ENCODE measurements at regions not wholly inside any gene's neighbourhood (a gene's known extent, or its start where the extent isn't known, plus 50 kb on each side); places are given as distances from the start of the nearest gene placed in this dataset.

DNA sequence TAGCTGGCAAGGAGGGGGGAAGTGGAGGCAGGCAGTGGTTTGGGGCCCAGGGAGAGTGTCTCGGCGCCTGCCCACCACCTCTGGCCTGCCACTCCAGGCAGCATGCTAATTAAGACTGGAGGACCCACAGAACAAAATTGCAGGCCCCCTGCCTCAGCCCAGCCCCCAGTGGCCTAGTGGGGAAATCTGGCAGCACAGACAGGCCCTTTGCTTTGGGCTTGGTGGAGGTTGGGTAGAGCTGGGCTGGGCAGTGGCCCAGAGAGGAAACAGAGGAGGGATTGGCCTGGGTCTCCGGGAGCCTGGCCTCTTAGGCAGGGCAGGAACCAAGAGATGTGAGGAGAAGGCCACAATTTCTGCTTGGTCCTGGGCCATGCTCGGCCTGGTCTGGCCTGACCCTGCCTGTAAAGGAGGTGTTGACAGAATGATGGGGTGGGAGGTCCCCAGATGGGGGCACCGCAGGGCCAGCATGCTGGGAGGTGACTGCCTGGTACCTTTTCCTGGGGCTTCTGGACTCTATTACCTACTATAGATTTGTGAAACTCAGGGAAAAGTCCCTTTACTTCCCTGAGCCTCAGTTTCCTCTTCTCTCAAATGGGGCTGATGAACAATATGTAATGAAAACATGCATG, 92.4 kb upstream of the PJA1 start:
- TF ChIP-seq EP300 (IDR thresholded peaks at IDR 0.05; ENCODE audit: borderline replicate concordance): no peak
- TF ChIP-seq TCF12 (IDR thresholded peaks at IDR 0.05; ENCODE audit: low read depth): no peak
- no peak for TF ChIP-seq CEBPB (IDR thresholded peaks at IDR 0.05)
- no peak for TF ChIP-seq ZBTB7A (IDR thresholded peaks at IDR 0.05; ENCODE audit: low read depth)
- TF ChIP-seq TAF1 (IDR thresholded peaks at IDR 0.05; ENCODE audit: low read depth): no peak
- TF ChIP-seq, protein P1, sequence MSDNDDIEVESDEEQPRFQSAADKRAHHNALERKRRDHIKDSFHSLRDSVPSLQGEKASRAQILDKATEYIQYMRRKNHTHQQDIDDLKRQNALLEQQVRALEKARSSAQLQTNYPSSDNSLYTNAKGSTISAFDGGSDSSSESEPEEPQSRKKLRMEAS (IDR thresholded peaks at IDR 0.05): no peak
- TF ChIP-seq, protein P2, sequence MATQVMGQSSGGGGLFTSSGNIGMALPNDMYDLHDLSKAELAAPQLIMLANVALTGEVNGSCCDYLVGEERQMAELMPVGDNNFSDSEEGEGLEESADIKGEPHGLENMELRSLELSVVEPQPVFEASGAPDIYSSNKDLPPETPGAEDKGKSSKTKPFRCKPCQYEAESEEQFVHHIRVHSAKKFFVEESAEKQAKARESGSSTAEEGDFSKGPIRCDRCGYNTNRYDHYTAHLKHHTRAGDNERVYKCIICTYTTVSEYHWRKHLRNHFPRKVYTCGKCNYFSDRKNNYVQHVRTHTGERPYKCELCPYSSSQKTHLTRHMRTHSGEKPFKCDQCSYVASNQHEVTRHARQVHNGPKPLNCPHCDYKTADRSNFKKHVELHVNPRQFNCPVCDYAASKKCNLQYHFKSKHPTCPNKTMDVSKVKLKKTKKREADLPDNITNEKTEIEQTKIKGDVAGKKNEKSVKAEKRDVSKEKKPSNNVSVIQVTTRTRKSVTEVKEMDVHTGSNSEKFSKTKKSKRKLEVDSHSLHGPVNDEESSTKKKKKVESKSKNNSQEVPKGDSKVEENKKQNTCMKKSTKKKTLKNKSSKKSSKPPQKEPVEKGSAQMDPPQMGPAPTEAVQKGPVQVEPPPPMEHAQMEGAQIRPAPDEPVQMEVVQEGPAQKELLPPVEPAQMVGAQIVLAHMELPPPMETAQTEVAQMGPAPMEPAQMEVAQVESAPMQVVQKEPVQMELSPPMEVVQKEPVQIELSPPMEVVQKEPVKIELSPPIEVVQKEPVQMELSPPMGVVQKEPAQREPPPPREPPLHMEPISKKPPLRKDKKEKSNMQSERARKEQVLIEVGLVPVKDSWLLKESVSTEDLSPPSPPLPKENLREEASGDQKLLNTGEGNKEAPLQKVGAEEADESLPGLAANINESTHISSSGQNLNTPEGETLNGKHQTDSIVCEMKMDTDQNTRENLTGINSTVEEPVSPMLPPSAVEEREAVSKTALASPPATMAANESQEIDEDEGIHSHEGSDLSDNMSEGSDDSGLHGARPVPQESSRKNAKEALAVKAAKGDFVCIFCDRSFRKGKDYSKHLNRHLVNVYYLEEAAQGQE (IDR thresholded peaks at IDR 0.05; ENCODE audit: low read depth): no peak
- no peak for TF ChIP-seq YY1 (IDR thresholded peaks at IDR 0.05; ENCODE audit: low read depth)
- TF ChIP-seq RAD21 (IDR thresholded peaks at IDR 0.05; ENCODE audit: low read depth): no peak

All from Ishikawa (cell line).